ENCODE measurements at regions not wholly inside any gene's neighbourhood (a gene's known extent, or its start where the extent isn't known, plus 50 kb on each side); places are given as distances from the start of the nearest gene placed in this dataset.
A peak's percentile ranks its signal among the peaks of the same experiment; 100 is the strongest.
"Not testable (repeated sequence)": the region's sequence is repeated elsewhere in the genome, so short reads cannot be mapped to it uniquely, and the experiment has no call there.

DNA sequence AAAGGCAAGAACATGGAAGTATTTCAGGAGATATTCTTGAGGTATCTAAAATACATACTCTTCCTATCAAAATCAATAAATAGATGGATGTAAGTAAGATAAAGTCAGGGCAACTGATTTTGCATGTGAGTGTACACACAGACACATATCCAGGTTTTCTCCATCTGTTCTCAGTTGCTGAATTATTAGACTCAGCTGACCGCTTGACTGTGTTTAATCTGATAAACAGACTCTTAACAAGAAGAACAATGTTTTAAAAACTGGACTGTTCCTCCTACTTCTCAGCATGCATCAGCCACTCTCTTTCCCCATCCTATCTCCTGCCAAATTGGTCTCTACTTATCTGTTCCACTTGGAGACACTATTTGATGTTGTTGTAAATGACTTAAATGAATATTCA lies 73.5 kb downstream of the GOLGA8G start:
- Mint-ChIP-seq H3K36me3 (ENCODE audit: low read depth) (no peaks in the 10 kb centered on the region), H3K4me1 (ENCODE audit: low read depth) (peaks cover 2% of the 10 kb centered on the region), H3K27me3 (ENCODE audit: low read depth) (peaks cover 16% of the 10 kb centered on the region), H3K4me3 (ENCODE audit: unreplicated experiment) (no peak overlapping the region), H3K27ac (ENCODE audit: unreplicated experiment) (no peak overlapping the region), H3K9me3 (ENCODE audit: low read depth) (no peaks in the 10 kb centered on the region)
- TF ChIP-seq, protein P1, sequence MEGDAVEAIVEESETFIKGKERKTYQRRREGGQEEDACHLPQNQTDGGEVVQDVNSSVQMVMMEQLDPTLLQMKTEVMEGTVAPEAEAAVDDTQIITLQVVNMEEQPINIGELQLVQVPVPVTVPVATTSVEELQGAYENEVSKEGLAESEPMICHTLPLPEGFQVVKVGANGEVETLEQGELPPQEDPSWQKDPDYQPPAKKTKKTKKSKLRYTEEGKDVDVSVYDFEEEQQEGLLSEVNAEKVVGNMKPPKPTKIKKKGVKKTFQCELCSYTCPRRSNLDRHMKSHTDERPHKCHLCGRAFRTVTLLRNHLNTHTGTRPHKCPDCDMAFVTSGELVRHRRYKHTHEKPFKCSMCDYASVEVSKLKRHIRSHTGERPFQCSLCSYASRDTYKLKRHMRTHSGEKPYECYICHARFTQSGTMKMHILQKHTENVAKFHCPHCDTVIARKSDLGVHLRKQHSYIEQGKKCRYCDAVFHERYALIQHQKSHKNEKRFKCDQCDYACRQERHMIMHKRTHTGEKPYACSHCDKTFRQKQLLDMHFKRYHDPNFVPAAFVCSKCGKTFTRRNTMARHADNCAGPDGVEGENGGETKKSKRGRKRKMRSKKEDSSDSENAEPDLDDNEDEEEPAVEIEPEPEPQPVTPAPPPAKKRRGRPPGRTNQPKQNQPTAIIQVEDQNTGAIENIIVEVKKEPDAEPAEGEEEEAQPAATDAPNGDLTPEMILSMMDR (IDR thresholded peaks at IDR 0.05) = no peak
- DNase-seq (ENCODE audit: low spot score) = no peak

DNA sequence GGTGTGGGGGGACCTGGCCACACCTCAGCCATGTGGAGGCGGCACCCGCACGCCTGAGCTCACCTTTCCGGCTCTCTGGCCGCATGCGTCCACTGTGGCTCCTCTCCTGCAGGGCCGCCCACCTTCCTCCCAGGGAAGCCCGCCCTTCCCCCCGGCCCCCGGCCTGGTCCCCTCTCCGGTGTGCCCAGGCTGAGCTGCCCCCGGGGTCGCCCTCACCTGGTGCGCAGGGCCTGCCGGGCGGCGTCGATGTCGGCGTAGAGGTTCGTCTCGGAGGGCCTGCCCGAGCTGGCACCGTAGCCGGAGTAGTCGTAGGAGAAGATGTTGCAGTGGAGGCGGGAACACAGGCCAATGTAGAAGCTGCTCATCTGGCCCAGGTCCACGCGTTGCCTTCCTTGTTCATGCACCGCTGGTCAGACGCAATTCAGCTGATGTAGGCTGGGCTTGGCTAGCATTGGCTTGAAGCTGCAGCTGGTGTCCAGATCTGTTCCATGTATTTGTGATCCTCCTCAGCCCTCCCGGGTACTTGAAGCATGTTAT lies 75.3 kb downstream of the GOLGA8G start:
- H3K27me3 Mint-ChIP-seq (ENCODE audit: low read depth) = peaks cover 13% of the 10 kb centered on the region
- peak; percentile 94 for DNase-seq (ENCODE audit: low spot score)
- H3K36me3 Mint-ChIP-seq (ENCODE audit: low read depth); H3K4me1 Mint-ChIP-seq (ENCODE audit: low read depth); H3K4me3 Mint-ChIP-seq (ENCODE audit: unreplicated experiment); H3K27ac Mint-ChIP-seq (ENCODE audit: unreplicated experiment); H3K9me3 Mint-ChIP-seq (ENCODE audit: low read depth): not testable (repeated sequence)

DNA sequence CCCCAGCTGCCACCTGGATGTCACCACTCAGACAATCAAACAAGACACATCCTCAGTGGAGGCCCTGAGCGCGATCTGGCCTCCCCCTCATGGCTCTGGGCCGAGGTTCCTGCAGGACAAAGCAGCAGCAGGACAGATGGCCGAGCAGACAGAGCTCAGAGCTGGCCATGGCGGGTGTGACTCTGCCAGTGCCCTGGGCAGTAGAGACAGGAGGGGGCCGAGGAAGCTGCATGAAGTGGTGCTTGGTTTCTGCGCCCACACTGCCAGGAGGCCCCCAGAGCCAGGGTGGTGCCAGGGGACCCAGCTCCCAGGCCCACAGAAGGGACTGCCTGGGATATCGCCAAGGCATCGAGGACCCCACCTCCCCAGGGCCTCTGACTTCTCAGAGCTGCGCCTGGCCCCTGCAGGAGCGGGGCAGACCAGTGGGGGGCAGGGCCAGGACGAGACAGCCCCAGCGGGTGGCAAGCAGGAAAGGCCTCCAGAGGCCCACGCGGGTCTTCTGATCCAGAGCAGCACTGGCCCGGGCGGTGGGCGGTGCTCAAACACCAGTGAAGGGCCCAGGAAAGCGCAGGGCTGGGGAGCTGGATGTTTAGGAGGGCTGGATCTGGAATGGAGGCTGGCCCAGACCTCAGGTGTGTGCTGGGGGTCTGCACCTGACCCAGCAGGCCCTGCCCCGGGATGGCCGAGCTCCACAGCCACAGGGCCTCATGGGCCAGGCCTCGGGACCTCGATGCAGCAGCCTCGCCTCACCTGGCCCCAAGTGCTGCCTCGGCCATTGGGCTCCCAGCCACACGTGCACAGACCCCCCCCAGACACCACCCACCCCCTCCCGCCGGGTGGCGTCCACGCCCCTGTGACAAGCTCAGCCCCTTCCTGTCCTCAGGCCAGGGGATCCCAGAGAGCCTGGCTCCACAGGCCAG lies 76.0 kb downstream of the GOLGA8G start:
- Mint-ChIP-seq H3K36me3 (ENCODE audit: low read depth) (no peaks in the 10 kb centered on the region), H3K27me3 (ENCODE audit: low read depth) (peaks cover 13% of the 10 kb centered on the region), H3K27ac (ENCODE audit: unreplicated experiment) (no peak overlapping the region), H3K4me1 (ENCODE audit: low read depth) (peaks cover 2% of the 10 kb centered on the region), H3K4me3 (ENCODE audit: unreplicated experiment) (no peak overlapping the region), H3K9me3 (ENCODE audit: low read depth) (no peaks in the 10 kb centered on the region)
- TF ChIP-seq, protein P1 (IDR thresholded peaks at IDR 0.05) = no peak
- peak; percentile 98 for DNase-seq (ENCODE audit: low spot score)

DNA sequence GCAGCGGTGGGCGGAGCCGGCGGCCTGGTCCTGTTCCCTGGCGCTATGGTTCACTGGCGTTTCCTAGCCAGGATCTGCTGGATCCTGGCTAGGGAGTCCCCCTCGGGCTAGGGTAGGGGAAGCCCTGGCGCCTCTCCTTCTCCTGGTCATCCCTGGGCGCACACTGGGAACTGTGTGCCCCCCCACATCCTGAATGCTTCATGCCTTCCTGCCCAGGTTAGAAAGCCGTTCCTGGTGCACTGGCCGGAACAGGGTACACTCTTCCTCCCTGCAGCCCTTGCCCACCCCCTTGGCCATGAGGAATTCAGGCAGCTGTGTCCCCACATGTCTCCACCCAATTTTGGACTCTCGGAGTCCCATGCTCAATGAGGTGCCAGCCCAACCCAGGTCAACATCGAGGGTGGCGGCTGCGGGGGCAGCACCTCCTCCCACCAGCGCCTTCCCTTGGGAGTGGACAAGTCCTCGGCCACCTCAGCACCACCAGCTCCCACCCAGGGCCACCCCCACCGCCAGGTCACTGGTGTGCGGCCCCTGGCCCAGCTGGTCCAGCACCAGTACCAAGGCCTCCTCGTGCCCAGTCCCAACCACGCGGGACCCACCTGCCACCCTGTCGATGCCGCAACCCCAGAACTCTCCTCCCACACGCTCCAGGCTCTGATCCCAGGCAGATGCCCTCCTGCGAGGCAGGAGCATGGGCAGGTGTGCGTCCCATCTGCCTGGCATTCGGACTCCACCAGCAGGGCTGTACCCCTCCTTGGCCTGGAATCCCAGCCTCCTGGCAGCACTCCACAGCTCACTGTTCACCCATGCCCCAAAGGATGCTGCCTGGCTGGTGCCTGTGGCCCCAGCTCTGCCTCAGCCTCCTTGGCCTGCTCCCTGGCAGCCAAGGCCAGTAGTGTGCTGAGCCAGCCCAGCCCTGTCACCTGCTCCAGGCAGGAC lies 77.0 kb downstream of the GOLGA8G start:
- not testable (repeated sequence) for H3K4me1 Mint-ChIP-seq (ENCODE audit: low read depth); H3K9me3 Mint-ChIP-seq (ENCODE audit: low read depth); H3K27ac Mint-ChIP-seq (ENCODE audit: unreplicated experiment); H3K36me3 Mint-ChIP-seq (ENCODE audit: low read depth)
- peak; percentile 98 for DNase-seq (ENCODE audit: low spot score)
- H3K4me3 Mint-ChIP-seq (ENCODE audit: unreplicated experiment) = peak overlapping the region; percentile 46
- H3K27me3 Mint-ChIP-seq (ENCODE audit: low read depth) = peaks cover 13% of the 10 kb centered on the region

DNA sequence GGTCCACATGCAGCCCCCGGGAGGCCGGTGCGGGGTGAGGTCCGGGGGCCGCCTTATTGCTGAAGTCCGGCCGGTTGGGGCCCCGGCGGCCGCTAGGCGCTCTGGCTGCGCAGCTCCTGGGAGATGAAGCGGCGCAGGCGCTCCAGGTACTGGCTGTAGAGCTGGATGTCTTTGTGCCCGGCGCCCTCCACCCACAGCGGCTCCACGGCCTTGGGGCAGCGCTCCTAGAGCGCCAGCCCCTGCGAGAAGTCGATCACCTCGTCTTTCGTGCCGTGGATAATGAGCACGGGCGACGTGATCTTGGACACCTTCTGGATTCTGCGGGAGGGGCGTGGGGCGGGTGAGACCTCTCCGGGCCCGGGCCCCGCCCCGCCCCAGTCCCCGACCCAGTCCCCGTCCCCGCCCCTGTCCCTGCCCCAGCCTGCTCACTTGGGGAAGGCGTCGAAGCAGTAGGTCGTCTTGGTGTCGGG lies 76.3 kb downstream of the GOLGA8F start:
- H3K9me3 Mint-ChIP-seq (ENCODE audit: low read depth); H3K27ac Mint-ChIP-seq (ENCODE audit: unreplicated experiment); H3K4me1 Mint-ChIP-seq (ENCODE audit: low read depth); DNase-seq (ENCODE audit: low spot score); H3K36me3 Mint-ChIP-seq (ENCODE audit: low read depth): not testable (repeated sequence)
- Mint-ChIP-seq H3K4me3 (ENCODE audit: unreplicated experiment) (peak overlapping the region; percentile 46), H3K27me3 (ENCODE audit: low read depth) (peaks cover 12% of the 10 kb centered on the region)

Measured in chondrocyte (in vitro differentiated cells).